GM13976 (cell line): ENCODE measurements at regions not wholly inside any gene's neighbourhood (a gene's known extent, or its start where the extent isn't known, plus 50 kb on each side); places are given as distances from the start of the nearest gene placed in this dataset.
"Not testable (repeated sequence)": the region's sequence is repeated elsewhere in the genome, so short reads cannot be mapped to it uniquely, and the experiment has no call there.

ENCODE experiments used
- DNase-seq: peaks from one replicate; pipeline ENCODE4 v3.0.0; 2012; ENCODE audit warnings: low spot score
- CTCF ChIP-seq: IDR thresholded peaks from 2 replicates; pipeline ENCODE4 v1.5.1; 2012; ENCODE audit warnings: borderline replicate concordance, mild to moderate bottlenecking; ENCODE audit not compliant: insufficient read depth; ENCODE audit errors: extremely low read depth, missing control alignments, control extremely low read depth
- in situ Hi-C: fragments of 300-500 bp; cut with MboI; formaldehyde crosslinking; loops from one replicate; pipeline ENCODE4 v1.12.0; 2022; ENCODE audit warnings: low sequenced_read_pairs, mixed read lengths, inconsistent platforms; ENCODE audit not compliant: unreplicated experiment

GRCh38 chr11:24163146-24163545 lies 333.7 kb upstream of the LUZP2 start:
- DNase-seq: no peak
- in situ Hi-C loops: no loop called here
- TF ChIP-seq CTCF: no peak

- no peak for TF ChIP-seq CTCF
- in situ Hi-C loops: no loop called here
- no peak for DNase-seq
Observed at GRCh38 chr11:24163841-24164240, 333.0 kb upstream of the LUZP2 start.

- in situ Hi-C loops: no loop called here
- DNase-seq: no peak
- TF ChIP-seq CTCF: no peak
Observed at GRCh38 chr11:24171869-24172268, 325.0 kb upstream of the LUZP2 start.

GRCh38 chr11:24181395-24182047 lies 315.3 kb upstream of the LUZP2 start:
- in situ Hi-C loops: no loop called here
- no peak for DNase-seq
- no peak for TF ChIP-seq CTCF

GRCh38 chr11:24185535-24185934 lies 311.3 kb upstream of the LUZP2 start:
- DNase-seq, in situ Hi-C loops: not testable (repeated sequence)

GRCh38 chr11:24196733-24197132 lies 300.1 kb upstream of the LUZP2 start:
- no peak for DNase-seq
- in situ Hi-C loops: no loop called here
- no peak for TF ChIP-seq CTCF

GRCh38 chr11:24198481-24198880 lies 298.4 kb upstream of the LUZP2 start:
- no peak for TF ChIP-seq CTCF
- in situ Hi-C loops: no loop called here
- no peak for DNase-seq
